Inferior parietal cortex (tissue), 1 donor: ENCODE measurements at regions not wholly inside any gene's neighbourhood (a gene's known extent, or its start where the extent isn't known, plus 50 kb on each side); places are given as distances from the start of the nearest gene placed in this dataset.

ENCODE experiments used
- DNase-seq: peaks from one replicate; pipeline ENCODE4 v3.0.0-alpha.2; 2016; ENCODE audit errors: extremely low spot score

DNA sequence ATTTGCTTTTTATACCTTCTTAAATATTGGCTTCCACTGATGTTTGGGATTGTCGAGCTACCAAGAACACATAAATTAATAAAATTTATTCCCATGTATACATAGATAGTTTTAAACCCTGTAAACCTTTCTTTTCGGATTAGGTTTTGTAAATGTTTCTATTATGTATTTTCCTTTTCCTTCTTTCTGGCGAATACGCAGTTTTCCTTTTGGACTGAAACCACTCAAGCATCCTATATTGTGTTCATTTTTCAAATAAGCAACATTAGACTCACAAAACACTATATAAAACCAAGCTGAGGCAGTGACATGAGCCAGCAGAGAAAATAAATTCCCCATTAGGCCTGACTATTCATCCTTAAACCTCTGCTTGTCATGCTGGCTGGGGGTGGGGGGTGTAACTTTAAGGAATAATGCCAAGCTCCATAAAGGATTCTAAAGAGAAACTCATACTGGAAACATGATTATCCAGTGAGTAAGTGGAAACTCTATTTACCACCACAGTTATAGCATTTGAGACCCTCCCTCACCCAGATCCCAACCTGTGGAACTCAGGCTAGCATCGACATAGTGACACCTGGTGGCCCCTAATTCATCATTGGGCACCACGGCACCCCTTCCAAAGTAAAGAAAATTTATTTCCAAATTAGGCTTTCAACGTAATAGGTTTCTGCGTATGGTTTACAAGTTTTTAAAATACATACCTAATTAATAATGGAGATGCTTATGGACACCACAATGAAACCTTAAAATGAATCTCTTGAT, 86.5 kb upstream of the CELF2 start:
- no peak for DNase-seq

- no peak for DNase-seq
These were observed 82.6 kb upstream of the CELF2 start for GRCh38 chr10:10935032-10935431.

GRCh38 chr10:10938676-10939075, 79.0 kb upstream of the CELF2 start:
- DNase-seq, result no peak

DNA sequence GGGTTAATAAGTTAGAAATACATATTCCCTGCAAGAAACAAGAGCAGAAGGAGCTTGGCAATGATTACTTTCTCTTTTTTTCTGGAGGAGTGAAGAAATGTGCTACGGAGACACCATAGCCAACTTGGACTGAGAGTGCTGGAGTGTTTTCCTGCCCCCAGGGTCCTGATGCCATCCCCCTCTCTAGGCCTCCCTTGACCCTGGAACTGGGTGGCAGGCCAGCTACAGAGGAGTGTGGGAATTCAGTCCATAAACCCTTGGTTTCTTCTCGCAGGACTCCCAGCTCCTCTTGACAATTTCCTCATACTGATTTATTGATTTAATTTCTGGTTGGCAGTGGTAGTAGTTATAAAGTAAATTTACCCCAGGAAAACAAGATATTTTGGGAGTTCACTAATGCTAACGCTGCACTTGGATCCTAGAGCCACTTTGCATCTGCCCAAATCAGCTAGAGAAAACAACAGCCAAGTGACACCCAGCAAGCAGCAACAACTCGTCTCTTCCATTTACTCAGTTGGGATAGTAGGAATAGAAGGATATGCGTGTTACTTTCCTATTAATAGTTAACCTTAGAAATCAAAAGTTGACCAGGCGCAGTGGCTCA, 76.4 kb upstream of the CELF2 start:
- DNase-seq, result no peak

DNA sequence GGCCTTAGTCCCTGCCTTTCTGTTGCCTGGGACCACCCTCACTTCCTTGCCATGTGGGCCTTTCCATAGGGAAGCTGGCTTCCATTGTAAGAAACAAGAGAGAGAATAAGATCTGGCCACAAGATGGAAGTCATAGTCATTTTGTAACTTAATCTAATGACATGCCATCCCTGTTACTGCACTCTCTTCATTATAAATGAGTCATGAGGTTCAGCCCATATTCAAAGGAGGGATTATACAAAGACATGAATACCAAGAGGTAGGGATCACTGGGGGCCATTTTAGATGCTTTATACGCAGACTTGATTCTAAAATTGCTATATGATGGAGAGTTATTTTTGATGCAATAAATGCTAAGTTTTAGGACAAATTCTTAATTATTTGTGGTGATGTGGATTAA, 75.2 kb upstream of the CELF2 start:
- DNase-seq, result no peak

DNA sequence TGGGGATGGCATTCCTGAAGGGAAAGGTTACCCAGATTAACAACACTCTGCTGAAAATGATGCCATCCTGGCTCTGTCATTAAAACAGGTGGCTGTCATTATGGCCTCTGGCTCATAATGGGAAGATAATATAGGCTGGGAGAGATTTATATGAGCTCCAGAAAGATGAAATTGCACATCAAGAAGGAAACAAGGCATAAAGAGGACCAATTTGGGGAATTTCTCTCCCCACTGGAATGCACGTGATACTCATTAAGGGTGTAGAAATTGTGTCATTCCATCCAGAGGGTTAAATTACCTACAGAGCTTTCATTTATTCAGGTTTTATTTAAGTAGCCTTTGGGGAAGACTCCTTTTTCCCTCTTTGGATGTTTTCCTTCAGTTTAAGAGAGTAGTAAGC, 71.6 kb upstream of the CELF2 start:
- DNase-seq, result no peak

- no peak for DNase-seq
These were observed 70.9 kb upstream of the CELF2 start for GRCh38 chr10:10946801-10947200.

DNA sequence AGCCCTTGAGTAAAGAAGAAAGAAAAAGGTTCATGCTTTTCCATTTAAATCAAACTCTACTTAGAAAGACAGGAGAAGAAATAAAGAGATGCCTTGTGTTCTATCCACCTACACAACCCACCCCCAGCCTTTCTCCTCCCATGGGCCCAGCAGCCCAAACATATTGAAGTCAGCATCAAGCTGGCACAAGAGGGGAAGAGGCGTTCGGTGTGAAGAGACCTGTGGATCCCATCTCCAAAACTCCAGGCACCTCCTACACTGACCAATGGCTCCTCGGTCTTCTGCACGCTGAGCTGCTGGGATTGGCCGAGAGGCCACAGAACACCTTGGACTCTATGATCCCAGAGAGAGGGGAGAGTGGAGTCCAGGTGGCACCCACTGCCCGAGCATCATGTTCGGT, 66.0 kb upstream of the CELF2 start:
- no peak for DNase-seq

DNA sequence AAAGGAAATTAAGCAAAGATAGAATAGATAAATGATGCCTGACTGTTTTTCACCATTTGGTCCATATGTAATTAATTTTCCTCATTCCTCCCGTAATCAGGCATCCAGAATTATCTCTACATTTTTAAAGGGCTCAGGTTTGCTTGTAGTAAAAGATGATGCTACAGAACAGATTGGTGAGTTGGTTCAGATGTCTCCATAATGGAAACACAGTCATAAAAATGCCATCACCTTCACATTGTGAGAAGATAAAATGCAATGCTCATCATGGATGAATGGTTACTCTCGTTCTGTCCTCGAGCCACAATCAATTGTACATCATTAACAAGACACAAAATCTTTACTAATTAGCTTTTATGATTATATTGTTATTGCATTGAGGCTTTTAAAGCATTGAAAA, 64.9 kb upstream of the CELF2 start:
- DNase-seq, result no peak

- DNase-seq, result no peak
These were observed 60.8 kb upstream of the CELF2 start for GRCh38 chr10:10956681-10957542.

DNA sequence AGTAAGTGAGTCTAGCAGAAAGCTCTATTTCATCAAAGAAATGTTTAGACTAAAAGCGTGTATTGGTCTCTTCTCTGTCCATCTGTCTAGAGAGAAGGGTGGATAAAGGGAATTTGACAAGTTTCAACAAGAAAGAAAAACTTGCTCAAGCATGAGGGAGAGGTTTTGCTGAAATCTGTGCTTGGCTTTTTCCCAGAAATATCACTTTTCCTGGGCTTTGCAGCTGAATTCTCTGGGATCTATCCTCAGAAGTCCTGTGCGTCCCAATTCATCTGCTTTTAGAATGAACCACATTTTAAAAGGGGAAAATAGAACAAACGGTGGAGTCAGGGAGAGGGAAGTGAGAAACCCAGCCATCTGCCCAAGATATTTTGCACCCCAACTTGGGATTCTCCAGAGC, 59.6 kb upstream of the CELF2 start:
- DNase-seq, result peak; percentile 36

- DNase-seq, result no peak
These were observed 58.0 kb upstream of the CELF2 start for GRCh38 chr10:10959666-10960065.

- no peak for DNase-seq
These were observed 57.1 kb upstream of the CELF2 start for GRCh38 chr10:10960534-10960933.

DNA sequence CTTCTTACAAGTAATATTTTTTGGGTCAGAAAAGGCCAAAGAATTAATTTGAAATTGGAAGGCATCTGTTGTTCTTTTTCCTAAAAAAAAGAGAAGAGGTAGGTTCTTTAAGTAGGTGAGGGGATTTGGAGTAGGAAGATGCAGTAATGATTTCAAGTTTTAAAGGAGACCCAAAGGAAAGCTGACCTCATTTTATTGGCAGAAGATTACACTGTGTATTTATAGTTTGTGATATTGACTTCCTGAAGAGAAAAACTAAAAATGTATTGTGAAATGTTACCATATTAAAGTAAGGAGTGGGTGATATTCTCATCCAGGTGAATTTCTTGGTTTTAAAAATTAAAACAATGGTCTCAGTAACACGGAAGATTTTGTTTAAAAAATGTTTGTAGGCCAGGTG, 56.6 kb upstream of the CELF2 start:
- DNase-seq, result no peak

DNA sequence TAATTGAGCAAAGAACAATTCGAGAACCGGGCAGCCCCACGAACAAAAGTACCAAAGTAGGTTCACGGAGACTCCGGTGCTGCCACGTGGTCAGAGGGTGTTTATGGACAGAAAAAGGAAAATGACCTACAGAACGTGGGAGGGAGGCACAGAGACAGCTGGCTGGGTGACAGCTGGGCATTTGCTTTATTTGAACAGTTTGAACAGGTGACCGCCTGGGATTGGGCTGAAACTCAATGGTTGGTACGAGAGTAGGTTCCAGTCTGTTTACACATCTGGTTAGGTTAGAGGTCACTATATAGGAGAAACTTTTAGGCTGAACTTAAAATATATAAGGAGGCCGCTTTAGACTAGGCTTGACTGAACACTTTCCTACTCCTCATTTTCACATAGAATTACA, 50.6 kb upstream of the CELF2 start:
- DNase-seq, result no peak

- no peak for DNase-seq
These were observed 50.0 kb upstream of the CELF2 start for GRCh38 chr10:10967581-10968256.
